GM19395 (cell line): ENCODE measurements at regions not wholly inside any gene's neighbourhood (a gene's known extent, or its start where the extent isn't known, plus 50 kb on each side); places are given as distances from the start of the nearest gene placed in this dataset.
A peak's percentile ranks its signal among the peaks of the same experiment; 100 is the strongest.

Experiments
- ATAC-seq: cut with Tn5 transposase; IDR thresholded peaks from one replicate; pipeline ENCODE4 v1.9.1; 2021; ENCODE audit warnings: mild to moderate bottlenecking, moderate library complexity; ENCODE audit not compliant: unreplicated experiment

- no peak for ATAC-seq
Observed at GRCh38 chr3:66165660-66166059, 55.1 kb upstream of the SLC25A26 start.

- ATAC-seq = no peak
Observed at GRCh38 chr3:66164155-66164554, 56.6 kb upstream of the SLC25A26 start.

GRCh38 chr3:66163222-66163621, 57.6 kb upstream of the SLC25A26 start:
- ATAC-seq = no peak

DNA sequence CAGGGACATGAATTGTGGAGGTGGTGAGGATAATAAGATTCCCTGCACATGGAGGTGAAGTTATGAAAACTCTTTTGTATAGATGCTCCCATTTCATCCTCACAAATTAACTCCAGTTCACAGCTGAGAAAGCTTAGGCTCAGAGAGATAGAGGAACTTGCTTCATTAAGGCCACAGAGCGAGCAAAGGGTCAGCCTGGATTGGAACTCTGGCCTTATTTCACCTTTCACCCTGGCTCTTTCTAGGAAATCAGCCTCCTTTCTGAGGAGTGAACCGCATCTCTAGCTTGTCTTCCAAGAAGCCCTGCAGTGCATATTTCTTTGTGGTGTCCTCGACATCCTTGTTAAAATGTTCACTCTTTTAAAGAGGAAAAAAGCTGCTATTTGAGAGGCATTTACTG, 58.0 kb upstream of the SLC25A26 start:
- ATAC-seq = no peak

- no peak for ATAC-seq
Observed at GRCh38 chr3:66158933-66159683, 61.7 kb upstream of the SLC25A26 start.

GRCh38 chr3:66154444-66154861, 66.3 kb upstream of the SLC25A26 start:
- no peak for ATAC-seq

DNA sequence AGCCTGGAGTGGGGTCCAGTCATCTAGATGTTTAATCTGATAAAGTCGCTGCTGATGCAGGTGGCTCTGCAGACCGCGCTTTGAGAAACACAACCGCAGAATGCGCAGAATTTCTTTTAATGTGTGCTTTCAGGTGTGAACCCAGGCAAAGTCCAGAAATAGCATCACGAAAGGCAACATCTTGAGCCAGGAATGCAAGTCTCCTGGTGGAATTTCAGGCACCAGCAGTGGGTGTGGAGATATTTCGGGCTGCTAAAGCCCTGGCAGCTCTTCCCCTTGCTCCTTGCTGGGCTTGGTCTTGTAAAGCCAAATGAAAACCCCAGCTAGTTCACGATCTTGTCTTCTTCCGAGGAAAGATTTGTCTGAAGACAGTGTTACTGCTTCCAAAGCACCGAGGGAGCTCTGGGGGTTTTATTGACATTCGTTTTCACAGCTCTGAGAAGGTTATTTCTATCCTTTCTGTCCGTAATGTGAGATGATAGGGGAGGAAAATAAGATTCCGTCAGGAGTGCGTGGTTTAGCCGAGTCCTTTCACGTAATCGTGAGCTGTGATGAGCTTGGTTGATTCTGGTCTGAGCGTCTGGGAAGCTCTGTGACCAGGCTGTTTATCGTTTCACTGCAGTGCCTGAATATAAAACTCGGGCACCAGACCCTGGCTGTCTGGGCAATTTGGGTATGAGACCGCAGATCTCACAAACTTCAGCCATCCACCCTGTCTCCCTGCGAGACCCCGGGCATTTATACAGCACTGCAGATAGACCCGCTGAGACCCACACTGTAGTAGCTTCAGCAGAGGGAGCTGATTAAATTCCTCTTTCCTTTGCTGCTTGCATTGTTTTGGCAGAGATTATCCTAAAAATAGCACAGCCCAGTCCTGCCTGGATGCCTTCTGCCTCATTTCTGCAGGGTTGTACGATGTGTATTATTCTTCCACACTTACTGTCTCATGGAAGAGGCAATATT, 67.0 kb upstream of the SLC25A26 start:
- no peak for ATAC-seq

DNA sequence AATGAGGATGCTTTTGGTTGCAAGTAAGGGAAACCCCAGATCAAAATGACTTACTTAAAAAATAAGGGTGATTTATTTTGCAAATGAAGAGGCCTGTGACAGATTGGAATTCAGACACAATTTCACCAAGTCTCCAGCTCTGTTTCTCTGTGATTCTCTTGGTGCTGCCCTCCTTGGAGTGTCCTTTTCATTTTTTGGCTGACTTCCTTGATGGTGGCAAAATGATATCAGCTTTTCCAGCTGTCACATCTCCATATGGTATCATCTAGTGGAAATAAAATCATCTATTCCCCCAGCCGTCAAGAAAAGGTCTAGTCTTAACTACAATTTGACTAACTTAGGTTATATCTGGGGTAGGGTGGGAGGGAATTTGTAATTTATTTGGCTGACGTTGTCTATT, 68.5 kb upstream of the SLC25A26 start:
- no peak for ATAC-seq

DNA sequence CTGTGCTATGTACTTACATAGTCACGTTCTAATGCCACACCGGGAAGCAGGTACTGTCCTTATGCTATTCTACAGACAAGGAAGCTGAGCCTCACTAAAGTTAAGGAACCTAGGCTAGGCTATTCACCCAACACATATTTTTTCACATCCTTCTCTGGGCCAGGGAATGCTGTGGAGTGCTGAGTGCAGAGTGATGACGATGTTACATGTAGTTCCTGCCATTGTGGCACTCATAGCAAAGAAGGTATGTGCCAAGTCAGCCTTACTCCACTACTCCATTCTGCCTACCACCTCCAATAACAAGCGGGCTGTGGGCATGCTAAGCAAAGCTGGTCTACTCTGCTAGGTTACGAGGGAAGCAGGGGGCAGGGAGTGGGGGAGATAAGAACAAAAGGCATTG, 69.8 kb upstream of the SLC25A26 start:
- no peak for ATAC-seq

- no peak for ATAC-seq
Observed at GRCh38 chr3:66149269-66149668, 71.5 kb upstream of the SLC25A26 start.

GRCh38 chr3:66145408-66145733, 75.4 kb upstream of the SLC25A26 start:
- ATAC-seq = no peak

- no peak for ATAC-seq
Observed at GRCh38 chr3:66144568-66145407, 76.0 kb upstream of the SLC25A26 start.

GRCh38 chr3:66142079-66142478, 78.7 kb upstream of the SLC25A26 start:
- no peak for ATAC-seq

DNA sequence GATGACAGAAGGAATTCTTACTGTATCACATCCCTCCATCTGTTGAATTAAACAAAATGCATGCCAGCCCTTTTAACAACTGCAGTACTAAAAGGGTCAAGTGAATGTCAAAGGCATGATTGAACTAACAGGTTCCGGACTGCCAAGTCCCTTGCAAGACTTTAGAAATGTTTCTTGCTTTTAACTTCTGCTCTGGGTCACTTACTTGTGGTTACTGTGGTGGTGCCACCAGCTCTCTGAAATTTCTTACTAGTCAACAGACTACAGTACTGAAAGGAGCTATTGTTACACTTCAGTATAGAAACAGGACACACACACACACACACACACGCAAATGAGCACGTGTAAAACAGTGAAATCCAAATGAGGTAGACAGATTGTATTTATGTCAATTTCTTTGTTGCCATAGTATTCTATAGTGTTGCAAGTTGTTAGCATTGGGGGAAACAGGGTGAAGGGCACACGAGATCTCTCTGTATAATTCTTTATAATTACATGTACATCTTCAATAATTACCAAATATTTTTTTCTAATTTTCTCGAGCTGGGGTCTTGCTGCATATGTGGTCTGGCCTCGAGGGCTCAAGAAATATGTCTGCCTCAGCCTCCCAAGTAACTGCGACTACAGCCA, 79.9 kb upstream of the SLC25A26 start:
- peak; percentile 70 for ATAC-seq

GRCh38 chr3:66140106-66140505, 80.7 kb upstream of the SLC25A26 start:
- ATAC-seq = no peak

DNA sequence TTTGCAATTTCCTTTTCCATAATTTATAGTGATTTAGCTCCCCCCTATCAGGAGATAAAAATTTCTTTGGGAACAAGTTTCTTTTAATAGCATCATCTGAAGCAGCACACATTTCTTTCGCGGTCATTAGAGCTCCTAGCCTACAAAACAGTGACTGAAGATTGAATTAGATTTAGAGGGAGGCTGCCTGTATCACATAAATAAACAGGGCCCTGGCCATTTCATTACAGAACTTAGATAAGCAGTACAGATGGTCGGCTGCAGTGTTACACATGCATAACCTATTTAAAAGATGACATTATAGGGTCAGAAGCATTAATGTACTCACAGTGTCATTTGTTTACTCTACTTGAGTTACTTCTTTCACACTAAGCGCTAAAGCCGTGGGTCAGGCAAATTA, 81.4 kb upstream of the SLC25A26 start:
- no peak for ATAC-seq

GRCh38 chr3:66138336-66139313, 82.2 kb upstream of the SLC25A26 start:
- ATAC-seq = peak; percentile 58

DNA sequence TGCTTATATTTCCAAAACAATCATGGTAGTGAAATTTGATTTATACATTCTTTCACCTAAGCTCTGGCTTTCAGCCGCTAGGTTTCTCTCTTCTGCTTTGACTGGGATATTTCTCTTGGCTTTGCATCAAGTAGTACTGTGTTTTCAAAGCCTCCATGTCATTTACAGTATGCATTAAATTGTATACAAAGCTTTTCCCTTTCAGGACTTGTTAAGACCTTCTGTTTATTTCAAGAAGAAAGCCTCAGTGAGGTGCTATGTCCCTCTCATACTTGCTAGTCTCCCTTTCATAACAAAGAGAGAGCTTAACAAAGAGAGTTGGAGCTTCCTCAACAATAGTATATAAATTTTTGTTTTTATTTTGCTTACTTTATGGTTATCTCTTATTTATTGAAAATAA, 84.2 kb upstream of the SLC25A26 start:
- ATAC-seq = no peak

DNA sequence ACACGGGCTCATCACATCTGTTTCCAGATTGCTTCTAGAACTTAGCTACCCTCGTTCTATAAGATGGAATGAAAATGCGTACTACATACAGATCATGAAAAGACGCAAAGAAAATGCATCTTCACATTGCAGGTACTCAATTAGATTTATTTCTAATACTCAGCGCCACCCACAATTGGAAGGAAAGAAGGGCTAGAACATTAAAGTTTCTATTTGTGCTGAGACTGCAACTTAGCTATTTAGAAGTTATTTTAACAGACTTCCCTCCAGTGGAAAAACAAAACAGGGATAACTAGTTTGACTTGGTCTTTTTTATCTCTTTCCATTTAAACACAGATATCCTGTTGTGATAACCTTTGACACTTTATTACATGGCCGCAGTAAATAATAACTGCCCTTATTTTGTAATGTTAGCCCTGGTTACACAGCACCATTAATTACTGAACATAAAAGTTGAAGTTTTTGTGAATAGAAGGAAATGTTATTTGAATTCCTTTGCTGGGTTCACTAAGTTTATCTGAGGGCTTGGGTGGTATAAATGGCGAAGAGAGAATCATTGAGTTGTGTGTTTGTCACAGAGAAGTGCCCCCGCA, 86.9 kb upstream of the SLC25A26 start:
- no peak for ATAC-seq
